ENCODE measurements at regions not wholly inside any gene's neighbourhood (a gene's known extent, or its start where the extent isn't known, plus 50 kb on each side); places are given as distances from the start of the nearest gene placed in this dataset.

- no peak for TF ChIP-seq CTCF (conservative IDR thresholded peaks at IDR 0.05; ENCODE audit: low read length)
- no peak for DNase-seq (ENCODE audit: low read depth)
- no peak overlapping the region for H3K4me3 ChIP-seq (ENCODE audit: low read length)
Observed at GRCh38 chr14:76925097-76925441, 98.9 kb downstream of the LRRC74A start.

GRCh38 chr14:76924371-76925096 lies 98.3 kb downstream of the LRRC74A start:
- TF ChIP-seq CTCF (conservative IDR thresholded peaks at IDR 0.05; ENCODE audit: low read length): no peak
- DNase-seq (ENCODE audit: low read depth): no peak
- no peak overlapping the region for H3K4me3 ChIP-seq (ENCODE audit: low read length)

GRCh38 chr14:76923431-76924370 lies 97.5 kb downstream of the LRRC74A start:
- no peak overlapping the region for H3K4me3 ChIP-seq (ENCODE audit: low read length)
- TF ChIP-seq CTCF (conservative IDR thresholded peaks at IDR 0.05; ENCODE audit: low read length): no peak
- DNase-seq (ENCODE audit: low read depth): no peak

GRCh38 chr14:76922584-76922983 lies 96.4 kb downstream of the LRRC74A start:
- no peak for TF ChIP-seq CTCF (conservative IDR thresholded peaks at IDR 0.05; ENCODE audit: low read length)
- no peak overlapping the region for H3K4me3 ChIP-seq (ENCODE audit: low read length)
- peak; percentile 20 for DNase-seq (ENCODE audit: low read depth)

GRCh38 chr14:76922092-76922491 lies 95.9 kb downstream of the LRRC74A start:
- H3K4me3 ChIP-seq (ENCODE audit: low read length): no peak overlapping the region
- no peak for DNase-seq (ENCODE audit: low read depth)
- TF ChIP-seq CTCF (conservative IDR thresholded peaks at IDR 0.05; ENCODE audit: low read length): no peak

GRCh38 chr14:76921088-76921399 lies 94.8 kb downstream of the LRRC74A start:
- no peak overlapping the region for H3K4me3 ChIP-seq (ENCODE audit: low read length)
- no peak for TF ChIP-seq CTCF (conservative IDR thresholded peaks at IDR 0.05; ENCODE audit: low read length)
- no peak for DNase-seq (ENCODE audit: low read depth)
